Natural killer cell (primary cell): ENCODE measurements at regions not wholly inside any gene's neighbourhood (a gene's known extent, or its start where the extent isn't known, plus 50 kb on each side); places are given as distances from the start of the nearest gene placed in this dataset.

ENCODE experiments used
- ATAC-seq, 3 donors: fragments of 150-1000 bp in 2 of 3; fragments of 200-7000 bp in 1 of 3; cut with Tn5 transposase; 1 replicate in 1 of 3; 2 replicates in 2 of 3; pipeline ENCODE4 v1.10.0; 2021; ENCODE audit warnings: mild to moderate bottlenecking in 2 of 3, moderate library complexity in 2 of 3
- DNase-seq, 2 donors: peaks; one replicate each; pipeline versions ENCODE4 v3.0.0 to v3.0.0-alpha.2; 2013 to 2021; ENCODE audit warnings: mixed read lengths in 1 of 2
- H3K27ac ChIP-seq: one replicate; pipeline ENCODE4 v1.5.1; 2013; ENCODE audit warnings: mild to moderate bottlenecking, low read length
- H3K27me3 ChIP-seq: one replicate; pipeline ENCODE4 v1.6.1; 2013; ENCODE audit warnings: low read length; ENCODE audit not compliant: control insufficient read depth, insufficient read depth
- H3K36me3 ChIP-seq: one replicate; pipeline ENCODE4 v1.6.1; 2013; ENCODE audit warnings: low read length; ENCODE audit not compliant: control insufficient read depth, insufficient read depth
- H3K4me1 ChIP-seq: one replicate; pipeline ENCODE4 v1.6.1; 2013; ENCODE audit warnings: low read length; ENCODE audit not compliant: control insufficient read depth, insufficient read depth
- H3K4me3 ChIP-seq: one replicate; pipeline ENCODE4 v1.5.1; 2013; ENCODE audit warnings: low read length
- H3K9me3 ChIP-seq: one replicate; pipeline ENCODE4 v1.6.1; 2013; ENCODE audit warnings: low read length; ENCODE audit not compliant: control insufficient read depth, insufficient read depth
- H3K27ac Mint-ChIP-seq, 2 donors: one replicate each; pipeline ENCODE4 v1.8.0; 2022; ENCODE audit warnings: mild to moderate bottlenecking in 2 of 2, mixed read lengths in 2 of 2, moderate library complexity in 1 of 2
- H3K27me3 Mint-ChIP-seq, 2 donors: one replicate each; pipeline ENCODE4 v1.8.0; 2022; ENCODE audit warnings: low read depth in 2 of 2, mixed read lengths in 2 of 2
- H3K36me3 Mint-ChIP-seq: one replicate; pipeline ENCODE4 v1.8.0; 2022; ENCODE audit warnings: mixed read lengths
- H3K4me1 Mint-ChIP-seq, 2 donors: one replicate each; pipeline ENCODE4 v1.8.0; 2022; ENCODE audit warnings: mixed read lengths in 2 of 2
- H3K4me3 Mint-ChIP-seq: one replicate; pipeline ENCODE4 v1.8.0; 2022; ENCODE audit warnings: mild to moderate bottlenecking, moderate library complexity, mixed read lengths
- H3K9me3 Mint-ChIP-seq, 2 donors: one replicate each; pipeline ENCODE4 v1.8.0; 2022; ENCODE audit warnings: mixed read lengths in 2 of 2
- WGBS: methylation state at CpG from one replicate; pipeline ENCODE4 v1.1.7; 2013; ENCODE audit warnings: missing lambda C conversion rate; ENCODE audit not compliant: insufficient coverage; 5-methylcytosine and 5-hydroxymethylcytosine counted together
- intact Hi-C: fragments of 100-400 bp; cut with micrococcal nuclease; formaldehyde crosslinking; loops from one replicate; pipeline ENCODE4 v1.14.2; 2022
- TF ChIP-seq, protein P1 (sequence below): fragments of 200-600 bp; IDR thresholded peaks from one replicate; pipeline ENCODE4 v1.8.0; 2022; ENCODE audit warnings: antibody characterized with exemption

DNA sequence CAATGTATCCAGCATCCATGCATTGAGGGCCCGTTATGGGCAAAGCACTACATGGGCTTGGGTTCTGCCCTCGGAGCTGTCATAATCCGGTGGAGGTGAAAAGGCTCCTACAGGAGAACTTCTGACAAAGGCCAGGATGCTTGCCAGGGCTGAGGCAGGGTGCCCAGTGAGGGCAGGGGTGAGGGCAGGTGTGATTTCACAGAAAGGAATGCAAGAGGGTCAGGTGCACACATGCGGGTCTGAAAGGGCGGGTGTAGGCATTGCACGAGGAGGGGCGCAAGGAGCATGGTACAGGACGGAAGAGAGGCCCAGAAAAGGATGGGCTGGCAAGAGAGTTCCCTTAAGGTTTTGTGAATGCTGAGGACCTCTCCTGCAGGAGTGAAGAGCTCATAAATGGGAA, 348.0 kb downstream of the BTBD3 start:
- Histone ChIP-seq H3K27ac (no peak overlapping the region), H3K9me3 (no peaks in the 10 kb centered on the region), H3K27me3 (no peaks in the 10 kb centered on the region), H3K4me3 (no peak overlapping the region), H3K4me1 (no peaks in the 10 kb centered on the region), H3K36me3 (no peaks in the 10 kb centered on the region)
- 96% methylated on average over 8 of the region's 8 CpGs for WGBS
- H3K36me3 Mint-ChIP-seq: no peaks in the 10 kb centered on the region
- no peaks in the 10 kb centered on the region for H3K27me3 Mint-ChIP-seq
- TF ChIP-seq, protein P1, sequence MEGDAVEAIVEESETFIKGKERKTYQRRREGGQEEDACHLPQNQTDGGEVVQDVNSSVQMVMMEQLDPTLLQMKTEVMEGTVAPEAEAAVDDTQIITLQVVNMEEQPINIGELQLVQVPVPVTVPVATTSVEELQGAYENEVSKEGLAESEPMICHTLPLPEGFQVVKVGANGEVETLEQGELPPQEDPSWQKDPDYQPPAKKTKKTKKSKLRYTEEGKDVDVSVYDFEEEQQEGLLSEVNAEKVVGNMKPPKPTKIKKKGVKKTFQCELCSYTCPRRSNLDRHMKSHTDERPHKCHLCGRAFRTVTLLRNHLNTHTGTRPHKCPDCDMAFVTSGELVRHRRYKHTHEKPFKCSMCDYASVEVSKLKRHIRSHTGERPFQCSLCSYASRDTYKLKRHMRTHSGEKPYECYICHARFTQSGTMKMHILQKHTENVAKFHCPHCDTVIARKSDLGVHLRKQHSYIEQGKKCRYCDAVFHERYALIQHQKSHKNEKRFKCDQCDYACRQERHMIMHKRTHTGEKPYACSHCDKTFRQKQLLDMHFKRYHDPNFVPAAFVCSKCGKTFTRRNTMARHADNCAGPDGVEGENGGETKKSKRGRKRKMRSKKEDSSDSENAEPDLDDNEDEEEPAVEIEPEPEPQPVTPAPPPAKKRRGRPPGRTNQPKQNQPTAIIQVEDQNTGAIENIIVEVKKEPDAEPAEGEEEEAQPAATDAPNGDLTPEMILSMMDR: no peak
- peaks cover 2 to 4% of the 10 kb centered on the region in 2 donors for H3K9me3 Mint-ChIP-seq
- ATAC-seq: no peak
- no peaks in the 10 kb centered on the region for H3K4me1 Mint-ChIP-seq
- intact Hi-C loops: no loop called here
- DNase-seq: no peak
- H3K27ac Mint-ChIP-seq: no peak overlapping the region
- H3K4me3 Mint-ChIP-seq: no peak overlapping the region

DNA sequence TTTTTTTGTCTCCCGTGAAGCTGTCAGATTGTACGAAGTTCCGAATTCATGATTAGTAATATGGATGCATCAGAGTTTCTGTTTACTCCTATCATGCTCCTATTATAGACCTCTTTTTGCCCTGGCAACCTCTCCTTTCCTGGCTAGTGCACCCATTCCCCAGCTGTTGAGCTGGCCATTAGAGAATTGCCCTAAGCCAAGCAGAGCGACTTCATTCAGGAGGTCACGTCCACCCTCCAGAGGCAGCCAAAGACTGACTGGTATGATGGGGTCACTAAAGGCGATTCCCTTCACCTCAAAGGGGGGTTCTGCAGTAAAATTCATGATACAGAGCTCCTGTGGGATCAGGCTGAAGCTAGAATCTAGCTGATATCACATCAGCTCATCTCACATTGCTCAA, 351.9 kb downstream of the BTBD3 start:
- Histone ChIP-seq H3K4me3 (no peak overlapping the region), H3K36me3 (no peaks in the 10 kb centered on the region), H3K27ac (no peak overlapping the region), H3K9me3 (no peaks in the 10 kb centered on the region), H3K4me1 (no peaks in the 10 kb centered on the region), H3K27me3 (no peaks in the 10 kb centered on the region)
- no peaks in the 10 kb centered on the region for H3K4me1 Mint-ChIP-seq
- no peaks in the 10 kb centered on the region for H3K36me3 Mint-ChIP-seq
- no peak overlapping the region for H3K27ac Mint-ChIP-seq
- 87% methylated on average over 3 of the region's 6 CpGs for WGBS
- no peak for DNase-seq
- no peaks in the 10 kb centered on the region for H3K27me3 Mint-ChIP-seq
- H3K4me3 Mint-ChIP-seq: no peak overlapping the region
- no peak for ATAC-seq
- TF ChIP-seq, protein P1: no peak
- peaks cover 4 to 10% of the 10 kb centered on the region in 2 donors for H3K9me3 Mint-ChIP-seq
- intact Hi-C loops: no loop called here

DNA sequence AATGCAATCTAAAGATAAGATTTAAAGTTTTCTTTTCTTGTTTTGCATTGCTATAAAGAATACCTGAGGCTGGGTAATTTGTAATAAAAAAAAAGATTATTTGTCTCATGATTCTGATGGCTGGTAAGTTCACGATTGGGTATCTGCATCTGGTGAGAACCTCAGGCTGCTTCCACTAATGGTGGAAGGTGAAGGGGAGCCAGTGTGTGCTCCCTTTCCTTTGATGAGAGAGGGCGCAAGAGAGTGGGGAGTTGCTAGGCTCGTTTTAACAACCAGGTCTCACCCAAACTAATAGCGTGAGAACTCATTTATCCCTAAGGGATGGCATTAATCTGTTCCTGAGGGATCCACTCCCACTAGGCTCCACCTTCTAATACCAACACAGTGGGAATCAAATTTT, 353.2 kb downstream of the BTBD3 start:
- Histone ChIP-seq H3K4me3 (no peak overlapping the region), H3K9me3 (no peaks in the 10 kb centered on the region)
- 85% methylated on average over 3 of the region's 4 CpGs for WGBS

More for the DNA sequence above, 353.2 kb downstream of the BTBD3 start:
- Histone ChIP-seq H3K27ac (no peak overlapping the region), H3K4me1 (no peaks in the 10 kb centered on the region), H3K36me3 (no peaks in the 10 kb centered on the region), H3K27me3 (no peaks in the 10 kb centered on the region)
- no peak overlapping the region for H3K27ac Mint-ChIP-seq
- no peaks in the 10 kb centered on the region for H3K27me3 Mint-ChIP-seq
- intact Hi-C loops: no loop called here
- no peak for DNase-seq
- H3K9me3 Mint-ChIP-seq: peaks cover 2 to 10% of the 10 kb centered on the region in 2 donors
- TF ChIP-seq, protein P1: no peak
- ATAC-seq: no peak
- no peak overlapping the region for H3K4me3 Mint-ChIP-seq
- H3K4me1 Mint-ChIP-seq: no peaks in the 10 kb centered on the region
- no peaks in the 10 kb centered on the region for H3K36me3 Mint-ChIP-seq
